IPS-20b (cell line): ENCODE measurements at regions not wholly inside any gene's neighbourhood (a gene's known extent, or its start where the extent isn't known, plus 50 kb on each side); places are given as distances from the start of the nearest gene placed in this dataset.

ENCODE experiments used
- H3K27ac ChIP-seq: one replicate; pipeline ENCODE4 v1.5.1; 2013; ENCODE audit warnings: low read length
- H3K27me3 ChIP-seq: 2 replicates; pipeline ENCODE4 v1.6.1; 2013; ENCODE audit warnings: mild to moderate bottlenecking, low read length, inconsistent platforms; ENCODE audit not compliant: insufficient read depth
- H3K36me3 ChIP-seq: 2 replicates; pipeline ENCODE4 v1.6.1; 2013; ENCODE audit warnings: low read depth, mild to moderate bottlenecking, inconsistent platforms, low read length, moderate library complexity; ENCODE audit not compliant: insufficient read depth
- H3K4me1 ChIP-seq: 2 replicates; pipeline ENCODE4 v1.6.1; 2013; ENCODE audit warnings: mild to moderate bottlenecking, control low read depth, inconsistent platforms, low read length, moderate library complexity; ENCODE audit not compliant: insufficient read depth
- H3K4me3 ChIP-seq: 2 replicates; pipeline ENCODE4 v1.5.1; 2013; ENCODE audit warnings: mild to moderate bottlenecking, low read length, inconsistent platforms
- H3K9ac ChIP-seq: 2 replicates; pipeline ENCODE4 v1.6.1; 2013; ENCODE audit warnings: low read depth, mild to moderate bottlenecking, inconsistent platforms, low read length, moderate library complexity
- H3K9me3 ChIP-seq: 2 replicates; pipeline ENCODE4 v1.6.1; 2013; ENCODE audit warnings: mild to moderate bottlenecking, low read depth, low read length, inconsistent platforms; ENCODE audit not compliant: insufficient read depth

DNA sequence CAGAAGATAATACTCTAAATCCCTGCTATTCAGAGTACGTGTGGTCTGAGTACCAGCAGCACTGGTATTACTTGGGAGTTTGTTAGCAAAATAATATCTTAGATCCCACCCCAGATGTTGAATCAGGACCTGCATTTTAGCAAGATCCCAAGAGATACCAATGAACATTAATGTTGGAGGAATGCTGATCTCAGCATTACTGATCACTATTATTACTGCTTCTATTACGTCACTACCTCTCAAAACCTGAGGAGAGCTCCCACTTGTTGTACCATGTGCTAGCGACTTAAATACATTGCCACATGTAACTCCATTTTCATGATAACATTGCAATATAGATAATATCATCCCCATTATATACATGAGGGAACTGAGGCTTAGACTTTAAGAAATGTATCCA lies 185.2 kb downstream of the SPRY1 start:
- no peak overlapping the region for H3K9ac ChIP-seq
- no peaks in the 10 kb centered on the region for H3K36me3 ChIP-seq
- peaks cover 11% of the 10 kb centered on the region for H3K4me1 ChIP-seq
- peaks cover 12% of the 10 kb centered on the region for H3K9me3 ChIP-seq
- H3K4me3 ChIP-seq = no peak overlapping the region
- H3K27ac ChIP-seq = no peak overlapping the region
- H3K27me3 ChIP-seq = no peaks in the 10 kb centered on the region

- no peaks in the 10 kb centered on the region for H3K36me3 ChIP-seq
- no peak overlapping the region for H3K4me3 ChIP-seq
- H3K9ac ChIP-seq = no peak overlapping the region
- H3K9me3 ChIP-seq = peaks cover 12% of the 10 kb centered on the region
- H3K27me3 ChIP-seq = no peaks in the 10 kb centered on the region
- no peak overlapping the region for H3K27ac ChIP-seq
- peaks cover 11% of the 10 kb centered on the region for H3K4me1 ChIP-seq
Measured at GRCh38 chr4:123583043-123583442, 186.4 kb downstream of the SPRY1 start.

GRCh38 chr4:123585111-123585510 lies 188.5 kb downstream of the SPRY1 start:
- Histone ChIP-seq H3K9me3 (peaks cover 12% of the 10 kb centered on the region), H3K9ac (no peak overlapping the region), H3K4me1 (peaks cover 11% of the 10 kb centered on the region), H3K27me3 (no peaks in the 10 kb centered on the region), H3K4me3 (no peak overlapping the region), H3K27ac (no peak overlapping the region), H3K36me3 (no peaks in the 10 kb centered on the region)

GRCh38 chr4:123587983-123588494 lies 191.4 kb downstream of the SPRY1 start:
- Histone ChIP-seq H3K27ac (no peak overlapping the region), H3K36me3 (no peaks in the 10 kb centered on the region), H3K27me3 (no peaks in the 10 kb centered on the region), H3K4me1 (peaks cover 11% of the 10 kb centered on the region), H3K9me3 (no peaks in the 10 kb centered on the region), H3K9ac (no peak overlapping the region), H3K4me3 (no peak overlapping the region)

GRCh38 chr4:123588631-123589241 lies 192.1 kb downstream of the SPRY1 start:
- no peak overlapping the region for H3K9ac ChIP-seq

GRCh38 chr4:123589301-123589700 lies 192.7 kb downstream of the SPRY1 start:
- Histone ChIP-seq H3K4me3 (no peak overlapping the region), H3K9ac (no peak overlapping the region), H3K36me3 (no peaks in the 10 kb centered on the region), H3K27me3 (no peaks in the 10 kb centered on the region), H3K4me1 (peaks cover 10% of the 10 kb centered on the region), H3K9me3 (no peaks in the 10 kb centered on the region), H3K27ac (no peak overlapping the region)

More at GRCh38 chr4:123588631-123589241, 192.1 kb downstream of the SPRY1 start:
- no peak overlapping the region for H3K4me3 ChIP-seq
- H3K36me3 ChIP-seq = no peaks in the 10 kb centered on the region
- no peaks in the 10 kb centered on the region for H3K27me3 ChIP-seq
- no peaks in the 10 kb centered on the region for H3K9me3 ChIP-seq
- H3K27ac ChIP-seq = no peak overlapping the region
- peaks cover 11% of the 10 kb centered on the region for H3K4me1 ChIP-seq

- Histone ChIP-seq H3K9ac (no peak overlapping the region), H3K27ac (no peak overlapping the region), H3K27me3 (no peaks in the 10 kb centered on the region), H3K36me3 (no peaks in the 10 kb centered on the region), H3K4me1 (no peaks in the 10 kb centered on the region), H3K4me3 (no peak overlapping the region), H3K9me3 (no peaks in the 10 kb centered on the region)
Measured at GRCh38 chr4:123591875-123592274, 195.3 kb downstream of the SPRY1 start.

DNA sequence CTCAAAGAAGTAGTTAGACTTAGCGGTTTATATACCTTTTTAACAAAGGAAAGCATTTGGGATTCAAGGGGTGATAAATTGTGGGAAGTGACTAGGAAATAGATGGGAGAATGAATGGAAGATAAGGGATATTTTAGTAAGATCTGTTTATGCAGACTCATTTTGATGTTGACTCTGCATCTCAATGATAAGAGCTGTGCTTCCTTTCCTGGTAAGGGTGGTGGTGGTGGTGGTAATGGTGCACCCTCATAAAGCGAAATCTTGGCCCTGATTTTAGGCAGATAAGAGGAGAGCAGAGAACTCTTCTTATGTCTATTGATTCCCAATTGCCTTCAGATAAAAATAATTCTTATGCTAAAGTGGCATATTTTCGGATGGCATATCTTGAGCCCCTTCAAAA lies 197.1 kb downstream of the SPRY1 start:
- H3K4me1 ChIP-seq = peaks cover 2% of the 10 kb centered on the region; the same call in 1 of the 2 replicates
- no peaks in the 10 kb centered on the region for H3K9me3 ChIP-seq
- H3K36me3 ChIP-seq = no peaks in the 10 kb centered on the region
- H3K9ac ChIP-seq = no peak overlapping the region
- H3K4me3 ChIP-seq = no peak overlapping the region
- H3K27ac ChIP-seq = no peak overlapping the region
- H3K27me3 ChIP-seq = no peaks in the 10 kb centered on the region

- no peak overlapping the region for H3K27ac ChIP-seq
- H3K9me3 ChIP-seq = no peaks in the 10 kb centered on the region
- no peaks in the 10 kb centered on the region for H3K36me3 ChIP-seq
- no peaks in the 10 kb centered on the region for H3K27me3 ChIP-seq
- peaks cover 25% of the 10 kb centered on the region; the same call in 1 of the 2 replicates for H3K4me1 ChIP-seq
- H3K4me3 ChIP-seq = no peak overlapping the region
- no peak overlapping the region for H3K9ac ChIP-seq
Measured at GRCh38 chr4:123596805-123597204, 200.2 kb downstream of the SPRY1 start.

GRCh38 chr4:123597586-123597985 lies 201.0 kb downstream of the SPRY1 start:
- Histone ChIP-seq H3K9ac (no peak overlapping the region), H3K27ac (no peak overlapping the region), H3K4me1 (peaks cover 25% of the 10 kb centered on the region; the same call in 1 of the 2 replicates), H3K27me3 (no peaks in the 10 kb centered on the region), H3K9me3 (no peaks in the 10 kb centered on the region), H3K4me3 (no peak overlapping the region), H3K36me3 (no peaks in the 10 kb centered on the region)

DNA sequence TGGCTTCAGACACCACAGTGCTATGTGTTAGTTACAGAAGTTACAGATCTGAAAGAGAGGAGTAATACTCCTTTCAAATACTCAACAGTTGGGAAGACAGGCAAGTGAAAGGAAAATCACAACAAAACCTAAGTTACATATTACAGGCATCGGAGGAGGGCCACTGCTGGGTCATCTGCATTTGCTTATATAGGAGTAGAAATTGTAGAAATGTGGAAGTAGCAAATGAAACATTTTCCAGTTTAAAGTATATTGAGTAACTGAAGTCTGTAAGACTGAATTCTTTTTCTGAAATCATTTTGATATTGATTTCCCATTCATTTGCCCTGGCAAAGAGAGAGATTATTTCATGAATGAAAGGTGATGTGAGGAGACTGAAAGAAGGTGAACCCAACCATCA lies 201.7 kb downstream of the SPRY1 start:
- no peaks in the 10 kb centered on the region for H3K27me3 ChIP-seq
- peaks cover 25% of the 10 kb centered on the region; the same call in 1 of the 2 replicates for H3K4me1 ChIP-seq
- H3K9ac ChIP-seq = no peak overlapping the region
- H3K4me3 ChIP-seq = no peak overlapping the region
- peak overlapping the region; percentile 52 for H3K27ac ChIP-seq
- H3K36me3 ChIP-seq = no peaks in the 10 kb centered on the region
- no peaks in the 10 kb centered on the region for H3K9me3 ChIP-seq

DNA sequence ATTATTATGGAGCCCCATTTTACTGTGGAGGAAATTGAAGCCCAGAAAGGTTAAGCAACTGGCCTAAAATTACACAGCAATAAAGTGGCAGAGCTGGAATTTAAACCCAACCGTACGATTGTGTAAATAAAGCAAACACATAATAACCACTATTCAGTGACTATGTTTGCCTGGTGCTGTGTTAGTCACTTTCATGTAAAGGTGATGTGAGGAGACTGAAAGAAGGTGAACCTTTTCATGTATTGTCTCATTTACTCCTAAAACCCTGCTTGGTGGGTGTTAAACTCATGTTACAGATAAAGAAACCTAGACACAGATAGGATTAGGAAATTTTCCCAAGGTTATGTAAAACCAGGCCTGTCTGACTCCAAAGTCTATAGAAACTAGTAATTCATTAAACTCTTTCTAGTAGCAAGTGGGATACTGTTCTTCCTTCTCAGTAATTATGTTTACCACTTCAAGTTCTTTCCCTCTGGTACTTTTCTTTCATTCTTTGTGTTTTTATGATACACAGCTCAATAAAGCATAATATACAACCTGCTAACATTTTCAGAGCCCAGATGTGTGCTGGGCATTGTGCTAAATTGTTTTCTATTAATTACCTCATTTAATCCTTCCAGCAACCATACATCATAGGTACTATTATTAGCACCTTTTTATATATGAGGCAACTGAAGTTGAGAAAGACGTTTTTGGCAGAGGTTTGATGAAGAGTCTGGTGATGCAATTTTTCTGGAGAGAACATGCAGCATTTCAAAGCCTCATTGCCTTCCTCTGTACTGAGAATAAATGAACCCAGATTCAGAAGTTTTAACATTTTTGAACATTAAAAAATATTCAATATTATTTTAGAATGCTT lies 202.7 kb downstream of the SPRY1 start:
- H3K4me3 ChIP-seq = no peak overlapping the region
- H3K27ac ChIP-seq = peak overlapping the region; percentile 52
- H3K9me3 ChIP-seq = no peaks in the 10 kb centered on the region
- peak overlapping the region; percentile 16; the same call in 1 of the 2 replicates for H3K9ac ChIP-seq
- H3K4me1 ChIP-seq = peaks cover 25% of the 10 kb centered on the region; the same call in 1 of the 2 replicates
- no peaks in the 10 kb centered on the region for H3K36me3 ChIP-seq
- no peaks in the 10 kb centered on the region for H3K27me3 ChIP-seq
